Ishikawa (cell line): ENCODE measurements at regions not wholly inside any gene's neighbourhood (a gene's known extent, or its start where the extent isn't known, plus 50 kb on each side); places are given as distances from the start of the nearest gene placed in this dataset.

ENCODE experiments used
- CEBPB ChIP-seq: IDR thresholded peaks from 2 replicates; pipeline ENCODE4 v1.6.1; 2012
- CREB1 ChIP-seq: IDR thresholded peaks from 2 replicates; pipeline ENCODE4 v1.6.1; 2012; ENCODE audit warnings: low read depth
- EGR1 ChIP-seq: IDR thresholded peaks from 2 replicates; pipeline ENCODE4 v1.6.1; 2012
- EP300 ChIP-seq: IDR thresholded peaks from 2 replicates; pipeline ENCODE4 v1.6.1; 2012; ENCODE audit warnings: borderline replicate concordance
- FOXM1 ChIP-seq: IDR thresholded peaks from 2 replicates; pipeline ENCODE4 v1.6.1; 2012; ENCODE audit warnings: low read depth, borderline replicate concordance
- NFIC ChIP-seq: IDR thresholded peaks from 2 replicates; pipeline ENCODE4 v1.6.1; 2012
- RAD21 ChIP-seq: IDR thresholded peaks from 2 replicates; pipeline ENCODE4 v1.6.1; 2012; ENCODE audit warnings: low read depth
- TAF1 ChIP-seq: IDR thresholded peaks from 2 replicates; pipeline ENCODE4 v1.6.1; 2012; ENCODE audit warnings: low read depth, mild to moderate bottlenecking
- TCF12 ChIP-seq: IDR thresholded peaks from 2 replicates; pipeline ENCODE4 v1.6.1; 2012; ENCODE audit warnings: low read depth
- TEAD4 ChIP-seq: IDR thresholded peaks from 2 replicates; pipeline ENCODE4 v1.6.1; 2012
- YY1 ChIP-seq: IDR thresholded peaks from 2 replicates; pipeline ENCODE4 v1.6.1; 2012; ENCODE audit warnings: low read depth
- ZBTB7A ChIP-seq: IDR thresholded peaks from 2 replicates; pipeline ENCODE4 v1.6.1; 2012; ENCODE audit warnings: low read depth
- TF ChIP-seq, protein P1 (sequence below): IDR thresholded peaks from 2 replicates; pipeline ENCODE4 v1.6.1; 2012
- TF ChIP-seq, protein P2 (sequence below): IDR thresholded peaks from 2 replicates; pipeline ENCODE4 v1.6.1; 2012; ENCODE audit warnings: low read depth, mild to moderate bottlenecking
- TF ChIP-seq, protein P3 (sequence below): IDR thresholded peaks from 2 replicates; pipeline ENCODE4 v1.6.1; 2012

DNA sequence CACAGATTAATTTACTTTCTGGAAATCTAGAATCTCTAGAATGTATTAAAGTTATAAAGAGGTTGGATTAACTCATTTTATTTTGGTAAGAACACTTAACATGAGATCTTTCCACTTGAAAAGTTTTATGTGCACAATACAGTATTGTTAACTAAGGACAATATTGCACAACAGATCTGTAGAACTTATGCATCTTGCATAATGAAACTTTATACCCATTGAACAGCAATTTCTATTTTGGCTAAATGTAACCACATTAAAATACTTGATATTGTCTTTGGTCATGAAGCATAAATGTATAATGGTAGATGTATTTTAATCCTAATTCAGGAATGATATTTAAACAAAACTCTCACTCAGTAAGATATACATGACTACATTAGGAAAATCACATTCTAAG, 203.8 kb downstream of the SNX19 start:
- TF ChIP-seq TAF1 (no peak), TCF12 (peak; percentile 91), YY1 (no peak), TEAD4 (peak; percentile 99), EGR1 (no peak), ZBTB7A (no peak), NFIC (peak; percentile 98), RAD21 (peak; percentile 42), EP300 (peak; percentile 100), FOXM1 (peak; percentile 100), CEBPB (peak; percentile 100), CREB1 (peak; percentile 55; the same call in 1 of the 2 replicates)
- TF ChIP-seq, protein P1, sequence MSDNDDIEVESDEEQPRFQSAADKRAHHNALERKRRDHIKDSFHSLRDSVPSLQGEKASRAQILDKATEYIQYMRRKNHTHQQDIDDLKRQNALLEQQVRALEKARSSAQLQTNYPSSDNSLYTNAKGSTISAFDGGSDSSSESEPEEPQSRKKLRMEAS = peak; percentile 66; the same call in 1 of the 2 replicates
- TF ChIP-seq, protein P2, sequence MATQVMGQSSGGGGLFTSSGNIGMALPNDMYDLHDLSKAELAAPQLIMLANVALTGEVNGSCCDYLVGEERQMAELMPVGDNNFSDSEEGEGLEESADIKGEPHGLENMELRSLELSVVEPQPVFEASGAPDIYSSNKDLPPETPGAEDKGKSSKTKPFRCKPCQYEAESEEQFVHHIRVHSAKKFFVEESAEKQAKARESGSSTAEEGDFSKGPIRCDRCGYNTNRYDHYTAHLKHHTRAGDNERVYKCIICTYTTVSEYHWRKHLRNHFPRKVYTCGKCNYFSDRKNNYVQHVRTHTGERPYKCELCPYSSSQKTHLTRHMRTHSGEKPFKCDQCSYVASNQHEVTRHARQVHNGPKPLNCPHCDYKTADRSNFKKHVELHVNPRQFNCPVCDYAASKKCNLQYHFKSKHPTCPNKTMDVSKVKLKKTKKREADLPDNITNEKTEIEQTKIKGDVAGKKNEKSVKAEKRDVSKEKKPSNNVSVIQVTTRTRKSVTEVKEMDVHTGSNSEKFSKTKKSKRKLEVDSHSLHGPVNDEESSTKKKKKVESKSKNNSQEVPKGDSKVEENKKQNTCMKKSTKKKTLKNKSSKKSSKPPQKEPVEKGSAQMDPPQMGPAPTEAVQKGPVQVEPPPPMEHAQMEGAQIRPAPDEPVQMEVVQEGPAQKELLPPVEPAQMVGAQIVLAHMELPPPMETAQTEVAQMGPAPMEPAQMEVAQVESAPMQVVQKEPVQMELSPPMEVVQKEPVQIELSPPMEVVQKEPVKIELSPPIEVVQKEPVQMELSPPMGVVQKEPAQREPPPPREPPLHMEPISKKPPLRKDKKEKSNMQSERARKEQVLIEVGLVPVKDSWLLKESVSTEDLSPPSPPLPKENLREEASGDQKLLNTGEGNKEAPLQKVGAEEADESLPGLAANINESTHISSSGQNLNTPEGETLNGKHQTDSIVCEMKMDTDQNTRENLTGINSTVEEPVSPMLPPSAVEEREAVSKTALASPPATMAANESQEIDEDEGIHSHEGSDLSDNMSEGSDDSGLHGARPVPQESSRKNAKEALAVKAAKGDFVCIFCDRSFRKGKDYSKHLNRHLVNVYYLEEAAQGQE = 0 out of 2 replicates have a peak, but pooled peaks have one; percentile 22

DNA sequence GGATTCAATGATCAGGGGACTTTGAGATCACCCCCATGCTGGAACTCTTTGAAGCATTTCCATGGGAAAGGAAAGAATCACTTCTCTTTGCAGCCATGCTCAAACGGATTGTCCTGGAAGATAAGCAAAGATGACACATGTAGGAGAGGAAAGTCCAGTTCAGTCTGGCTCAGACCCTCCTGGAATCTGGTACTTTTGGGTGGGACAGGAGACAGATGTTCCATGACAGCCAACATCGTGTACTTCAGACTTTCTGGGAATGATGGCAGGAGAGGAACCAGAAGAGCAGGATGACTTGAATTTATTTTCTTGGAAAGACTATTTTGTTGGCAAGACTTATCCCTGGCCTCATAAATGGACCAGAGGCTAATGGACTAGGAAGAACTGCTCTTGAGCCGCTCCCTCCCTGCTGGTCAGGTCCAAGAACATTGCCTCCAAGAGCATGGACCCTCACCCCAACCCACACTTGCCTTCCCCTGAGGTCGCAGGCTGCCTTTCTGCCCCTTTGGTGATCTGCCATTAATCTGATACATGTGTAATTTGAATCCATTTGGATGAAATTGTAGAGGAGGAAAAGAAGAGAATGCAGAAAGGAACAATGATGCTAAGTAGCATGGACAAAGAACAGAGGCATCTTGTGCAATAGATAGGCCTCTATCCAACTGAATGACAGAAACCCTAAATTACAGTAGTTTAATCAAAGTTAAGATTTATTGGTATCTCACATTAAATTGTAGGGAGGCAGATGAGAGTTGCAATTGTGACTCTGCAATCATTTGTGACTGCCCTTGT, 201.0 kb downstream of the SNX19 start:
- TF ChIP-seq CEBPB (peak; percentile 70), CREB1 (no peak)

DNA sequence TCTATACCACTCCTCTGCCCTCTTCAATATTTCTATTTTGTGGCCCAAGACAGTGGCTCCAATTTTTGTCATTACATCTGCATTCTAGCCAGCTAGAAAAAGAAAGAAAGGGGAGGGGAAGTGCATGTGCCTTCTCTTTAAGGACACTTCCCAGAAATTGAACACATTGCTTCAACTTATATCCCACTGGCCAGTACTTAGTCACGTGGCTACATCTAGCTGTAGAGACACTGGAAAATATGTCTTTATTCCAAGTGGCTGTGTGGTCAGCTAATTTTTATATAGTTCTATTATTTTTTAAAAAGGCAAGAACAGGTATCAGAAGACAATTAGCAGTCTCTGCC, 200.4 kb downstream of the SNX19 start:
- TF ChIP-seq FOXM1 = no peak

DNA sequence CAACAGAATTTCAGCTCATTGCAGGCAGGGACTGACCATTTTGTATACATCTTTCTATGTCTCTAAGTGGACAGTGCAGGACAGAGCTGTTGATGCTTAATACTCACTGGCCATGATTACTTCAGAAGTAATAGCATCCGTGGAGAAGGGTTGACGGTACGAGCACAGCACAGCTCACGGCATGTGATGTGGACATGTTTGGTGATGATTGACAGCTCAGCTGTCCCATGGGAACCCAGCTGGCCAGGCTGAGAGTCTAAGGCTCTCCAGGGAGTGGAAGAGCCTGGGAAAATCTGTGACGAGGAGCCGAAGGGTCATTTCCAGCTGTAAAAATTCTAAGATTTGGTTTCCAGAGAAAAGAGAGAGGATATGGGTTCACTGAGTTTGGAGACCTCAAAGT, 198.2 kb downstream of the SNX19 start:
- TF ChIP-seq TAF1 (no peak), EGR1 (no peak), CREB1 (no peak), FOXM1 (no peak), RAD21 (no peak), TEAD4 (no peak), ZBTB7A (no peak)
- TF ChIP-seq, protein P1 = no peak

DNA sequence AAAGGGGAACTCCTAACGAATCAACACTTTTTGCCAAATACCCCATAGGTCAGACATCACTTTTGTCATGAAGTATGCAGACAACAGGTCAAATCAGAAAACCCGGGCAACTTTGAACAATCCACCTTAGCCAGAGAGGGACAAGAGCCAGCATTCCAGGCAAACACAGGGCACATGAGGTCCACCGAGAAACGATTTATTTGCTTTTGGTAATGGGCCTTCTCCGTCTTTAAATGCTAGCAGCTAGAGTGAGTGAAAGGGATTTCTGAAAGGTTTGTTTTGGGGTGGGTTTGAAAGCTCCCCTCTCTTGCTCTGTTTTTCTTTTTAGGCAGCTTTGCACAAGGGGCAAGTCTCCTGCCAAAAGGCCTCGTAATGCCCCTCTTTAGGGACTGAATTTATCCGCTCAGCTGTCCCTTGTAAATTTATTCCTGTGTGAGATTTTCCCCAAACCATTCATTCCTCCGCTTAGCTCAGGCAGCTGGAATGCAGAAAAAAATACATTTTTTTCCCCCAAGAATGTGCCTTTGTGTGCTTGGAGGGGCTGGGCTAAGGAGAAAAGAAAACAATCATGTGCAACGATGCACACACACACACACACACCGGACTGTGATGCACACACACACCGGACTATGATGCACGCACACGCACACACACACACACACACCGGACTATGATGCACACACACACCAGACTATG, 196.9 kb downstream of the SNX19 start:
- TF ChIP-seq NFIC (peak; percentile 39; the same call in 1 of the 2 replicates), TEAD4 (peak; percentile 96), FOXM1 (peak; percentile 73; the same call in 1 of the 2 replicates), CREB1 (no peak), TAF1 (no peak), ZBTB7A (no peak), EGR1 (no peak), RAD21 (peak; percentile 10; the same call in 1 of the 2 replicates), EP300 (peak; percentile 77; the same call in 1 of the 2 replicates), TCF12 (peak; percentile 82), YY1 (no peak), CEBPB (no peak)
- TF ChIP-seq, protein P1 = no peak
- TF ChIP-seq, protein P3, sequence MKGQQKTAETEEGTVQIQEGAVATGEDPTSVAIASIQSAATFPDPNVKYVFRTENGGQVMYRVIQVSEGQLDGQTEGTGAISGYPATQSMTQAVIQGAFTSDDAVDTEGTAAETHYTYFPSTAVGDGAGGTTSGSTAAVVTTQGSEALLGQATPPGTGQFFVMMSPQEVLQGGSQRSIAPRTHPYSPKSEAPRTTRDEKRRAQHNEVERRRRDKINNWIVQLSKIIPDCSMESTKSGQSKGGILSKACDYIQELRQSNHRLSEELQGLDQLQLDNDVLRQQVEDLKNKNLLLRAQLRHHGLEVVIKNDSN = no peak
- TF ChIP-seq, protein P2 = no peak
